ENCODE measurements at regions not wholly inside any gene's neighbourhood (a gene's known extent, or its start where the extent isn't known, plus 50 kb on each side); places are given as distances from the start of the nearest gene placed in this dataset.

- TF ChIP-seq POLR2AphosphoS5 (IDR thresholded peaks at IDR 0.05; ENCODE audit: borderline replicate concordance, low read depth, low read length) (no peak), EZH2 (IDR thresholded peaks at IDR 0.05) (no peak), FOXP2 (optimal IDR thresholded peaks at IDR 0.05; ENCODE audit: control extremely low read depth, extremely low read length, insufficient read depth) (no peak)
These were observed 622.7 kb downstream of the METTL15 start for GRCh38 chr11:28730889-28731288.
